ENCODE measurements at regions not wholly inside any gene's neighbourhood (a gene's known extent, or its start where the extent isn't known, plus 50 kb on each side); places are given as distances from the start of the nearest gene placed in this dataset.
"Not testable (repeated sequence)": the region's sequence is repeated elsewhere in the genome, so short reads cannot be mapped to it uniquely, and the experiment has no call there.

DNA sequence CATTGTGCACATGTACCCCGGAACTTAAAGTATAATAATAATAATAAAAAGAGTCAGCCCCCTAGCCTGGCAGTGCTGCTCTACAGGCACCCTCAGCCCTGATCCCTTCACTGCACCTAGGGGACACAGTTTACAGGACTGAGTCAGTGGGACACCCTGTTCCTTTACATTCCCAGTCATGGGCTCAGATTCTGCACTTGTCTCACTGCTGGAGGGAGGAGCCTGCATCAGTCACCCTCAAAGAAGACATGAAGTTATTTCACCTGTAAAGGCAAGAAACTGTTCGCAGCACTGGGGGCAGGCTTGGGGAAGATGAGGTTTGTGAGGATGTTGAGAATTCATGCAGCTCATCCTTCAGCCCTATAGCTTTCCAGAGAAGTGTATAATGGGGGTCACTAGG, 50.7 kb upstream of the VPREB1 start:
- DNase-seq: no peak

DNA sequence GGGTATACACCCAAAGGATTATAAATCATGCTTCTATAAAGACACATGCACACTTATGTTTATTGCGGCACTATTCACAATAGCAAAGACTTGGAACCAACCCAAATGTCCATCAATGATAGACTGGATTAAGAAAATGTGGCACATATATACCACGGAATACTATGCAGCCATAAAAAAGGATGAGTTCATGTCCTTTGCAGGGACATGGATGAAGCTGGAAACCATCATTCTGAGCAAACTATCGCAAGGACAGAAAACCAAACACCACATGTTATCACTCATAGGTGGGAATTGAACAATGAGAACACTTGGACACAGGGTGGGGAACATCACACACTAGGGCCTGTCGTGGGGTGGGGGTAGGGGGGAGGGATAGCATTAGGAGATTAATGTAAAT, 51.1 kb upstream of the VPREB1 start:
- DNase-seq: not testable (repeated sequence)

DNA sequence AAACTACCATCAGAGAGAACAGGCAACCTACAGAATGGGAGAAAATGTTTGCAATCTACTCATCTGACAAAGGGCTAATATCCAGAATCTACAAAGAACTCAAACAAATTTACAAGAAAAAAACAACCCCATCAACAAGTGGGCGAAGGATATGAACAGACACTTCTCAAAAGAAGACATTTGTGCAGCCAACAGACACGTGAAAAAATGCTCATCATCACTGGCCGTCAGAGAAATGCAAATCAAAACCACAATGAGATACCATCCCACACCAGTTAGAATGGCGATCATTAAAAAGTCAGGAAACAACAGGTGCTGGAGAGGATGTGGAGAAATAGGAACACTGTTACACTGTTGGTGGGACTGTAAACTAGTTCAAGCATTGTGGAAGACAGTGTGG, 51.6 kb upstream of the VPREB1 start:
- DNase-seq: not testable (repeated sequence)

DNA sequence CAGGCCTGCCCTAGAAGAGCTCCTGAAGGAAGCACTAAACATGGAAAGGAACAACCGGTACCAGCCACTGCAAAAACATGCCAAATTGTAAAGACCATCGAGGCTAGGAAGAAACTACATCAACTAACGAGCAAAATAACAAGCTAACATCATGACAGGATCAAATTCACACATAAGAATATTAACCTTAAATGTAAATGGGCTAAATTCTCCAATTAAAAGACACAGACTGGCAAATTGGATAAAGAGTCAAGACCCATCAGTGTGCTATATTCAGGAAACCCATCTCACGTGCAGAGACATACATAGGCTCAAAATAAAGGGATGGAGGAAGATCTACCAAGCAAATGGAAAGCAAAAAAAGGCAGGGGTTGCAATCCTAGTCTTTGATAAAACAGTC, 54.8 kb upstream of the VPREB1 start:
- DNase-seq: not testable (repeated sequence)

DNA sequence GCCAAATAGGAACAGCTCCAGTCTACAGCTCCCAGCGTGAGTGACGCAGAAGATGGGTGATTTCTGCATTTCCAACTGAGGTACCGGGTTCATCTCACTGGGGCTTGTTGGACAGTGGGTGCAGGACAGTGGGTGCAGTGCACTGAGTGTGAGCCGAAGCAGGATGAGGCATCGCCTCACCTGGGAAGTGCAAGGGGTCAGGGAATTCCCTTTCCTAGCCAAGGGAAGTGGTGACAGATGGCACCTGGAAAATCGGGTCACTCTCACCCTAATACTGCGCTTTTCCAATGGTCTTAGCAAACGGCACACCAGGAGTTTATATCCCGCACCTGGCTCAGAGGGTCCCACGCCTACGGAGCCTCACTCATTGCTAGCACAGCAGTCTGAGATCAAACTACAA, 56.7 kb upstream of the VPREB1 start:
- not testable (repeated sequence) for DNase-seq

DNA sequence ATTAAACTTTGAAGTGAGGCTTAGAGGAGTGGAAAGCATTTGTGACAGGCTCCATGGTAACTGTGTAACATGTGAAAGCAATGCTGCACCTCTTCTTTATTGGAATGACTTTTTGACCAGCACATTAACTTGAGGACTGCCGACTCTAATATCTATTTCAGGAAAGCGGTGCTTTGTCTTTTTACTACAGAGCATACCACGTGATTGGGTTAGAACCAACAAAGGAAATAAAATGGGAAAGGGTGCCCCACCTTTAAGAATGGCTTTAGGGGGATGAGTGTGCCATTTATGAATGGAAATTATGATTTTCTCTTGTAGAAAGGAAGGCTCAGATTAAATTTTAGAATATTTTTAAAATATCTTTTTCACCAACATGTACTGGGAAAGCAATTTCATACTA, 57.3 kb upstream of the VPREB1 start:
- no peak for DNase-seq

DNA sequence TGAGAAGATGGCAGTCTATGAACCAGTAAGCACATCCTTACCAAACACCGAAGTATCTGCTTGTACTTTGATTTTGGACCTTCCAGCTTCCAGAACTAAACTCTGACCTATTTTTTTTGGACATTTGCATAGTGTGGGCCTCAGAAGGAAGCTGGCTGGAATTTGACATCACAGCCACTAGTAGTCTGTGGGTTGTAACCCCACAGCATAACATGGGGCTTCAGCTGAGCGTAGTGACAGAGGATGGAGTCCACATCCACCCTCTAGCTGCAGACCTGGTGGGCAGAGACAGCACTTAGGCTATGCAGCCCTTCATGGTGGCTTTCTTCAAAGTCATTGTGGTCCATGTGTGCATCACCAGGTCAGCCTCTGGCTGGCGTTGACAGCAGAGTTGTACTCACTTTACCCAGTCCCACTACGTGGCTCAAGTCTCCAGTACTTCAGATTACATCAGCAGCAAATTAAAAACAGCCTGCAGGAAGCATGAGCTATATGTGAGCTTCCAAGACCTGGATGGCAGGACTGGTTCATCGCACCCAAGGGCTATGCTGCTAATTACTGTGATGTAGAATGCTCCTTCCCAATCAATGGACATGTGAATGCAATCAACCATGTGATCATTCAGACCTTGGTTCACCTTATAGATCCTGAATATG, 58.6 kb upstream of the VPREB1 start:
- no peak for DNase-seq

DNA sequence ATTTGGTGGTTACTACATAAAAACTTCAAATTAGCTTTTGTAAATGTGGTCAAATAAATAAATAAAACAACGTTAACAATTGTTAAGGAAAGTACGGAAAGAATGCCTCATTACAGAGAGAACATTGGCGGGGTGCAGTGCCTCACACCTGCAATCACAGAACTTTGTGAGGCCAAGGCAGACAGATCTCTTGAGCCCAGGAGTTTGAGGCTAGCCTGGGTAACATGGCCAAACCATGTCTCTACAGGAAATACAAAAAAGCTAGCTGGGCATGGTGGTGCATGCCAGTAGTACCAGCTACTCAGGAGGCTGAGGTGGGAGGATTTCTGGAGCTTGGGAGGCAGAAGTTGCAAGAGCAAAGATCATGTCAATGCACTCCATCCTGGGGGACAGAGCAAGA, 59.4 kb upstream of the VPREB1 start:
- no peak for DNase-seq

DNA sequence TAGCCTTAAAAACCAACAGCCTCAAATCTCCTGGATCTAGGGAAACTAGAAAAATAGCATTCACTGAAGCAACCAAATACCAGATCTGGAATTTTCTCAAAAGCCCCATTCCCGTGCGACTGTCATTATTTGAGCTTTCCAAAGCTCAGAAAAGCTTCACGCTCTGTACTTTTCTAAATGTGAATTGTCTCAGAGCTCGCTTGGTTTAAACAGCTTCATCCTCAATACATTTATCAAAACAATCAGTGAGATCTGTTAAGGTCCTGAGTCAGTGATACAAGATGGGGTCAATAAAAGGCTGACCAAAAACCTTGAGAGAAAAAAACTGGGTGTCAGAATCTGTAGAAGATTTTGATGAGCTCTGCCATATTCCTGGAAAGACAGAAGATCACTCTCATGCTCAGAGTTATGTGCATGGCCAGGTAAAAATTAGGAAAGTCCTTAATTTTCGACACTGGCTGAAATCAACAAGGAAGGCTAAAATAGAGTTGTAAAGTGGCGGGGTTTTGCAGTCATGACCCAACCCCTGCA, 60.2 kb upstream of the VPREB1 start:
- no peak for DNase-seq

DNA sequence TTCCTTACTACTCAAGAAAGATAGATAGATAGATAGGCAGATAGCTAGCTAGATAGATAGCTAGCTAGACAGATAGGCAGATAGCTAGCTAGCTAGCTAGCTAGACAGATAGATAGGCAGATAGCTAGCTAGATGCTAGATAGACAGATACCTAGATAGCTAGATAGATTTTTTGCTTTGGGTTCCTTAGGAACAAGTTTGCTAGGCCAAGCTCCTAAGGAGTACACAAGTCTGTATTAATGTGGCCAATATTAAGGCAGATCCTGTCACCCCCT, 61.7 kb upstream of the VPREB1 start:
- no peak for DNase-seq

DNA sequence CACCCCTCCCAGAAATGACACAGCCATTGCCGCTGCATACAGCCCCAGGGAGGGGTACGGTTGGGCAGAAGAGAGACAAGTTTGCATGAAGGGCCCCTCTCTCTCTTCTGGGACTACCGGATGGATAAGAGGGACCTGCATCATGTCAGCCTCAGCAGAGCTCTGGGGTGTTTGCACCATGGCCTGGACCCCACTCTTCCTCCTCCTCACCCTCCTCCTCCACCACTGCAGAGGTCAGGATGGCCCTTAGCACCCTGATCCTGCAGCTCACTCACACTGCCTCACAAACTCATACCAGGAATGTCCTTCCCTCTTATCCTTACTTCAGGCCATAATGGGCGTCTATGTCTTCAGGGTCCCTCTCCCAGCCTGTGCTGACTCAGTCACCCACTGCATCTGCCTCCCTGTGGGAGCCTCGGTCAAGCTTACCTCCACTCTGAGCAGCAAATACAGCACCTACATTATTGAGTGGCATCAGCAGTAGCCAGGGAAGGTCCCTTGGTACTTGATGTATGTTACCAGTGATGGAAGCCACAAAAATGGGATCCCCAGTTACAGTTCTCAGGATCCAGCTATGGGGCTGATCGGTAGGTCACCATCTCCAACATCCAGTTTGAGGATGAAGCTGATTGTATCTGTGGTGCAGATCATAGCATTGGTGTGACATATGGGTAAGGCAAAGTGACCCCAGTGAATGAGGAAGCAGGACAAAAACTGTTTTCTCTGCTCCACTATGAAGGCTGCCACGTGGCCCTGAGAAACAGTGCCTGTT, 62.2 kb upstream of the VPREB1 start:
- no peak for DNase-seq

DNA sequence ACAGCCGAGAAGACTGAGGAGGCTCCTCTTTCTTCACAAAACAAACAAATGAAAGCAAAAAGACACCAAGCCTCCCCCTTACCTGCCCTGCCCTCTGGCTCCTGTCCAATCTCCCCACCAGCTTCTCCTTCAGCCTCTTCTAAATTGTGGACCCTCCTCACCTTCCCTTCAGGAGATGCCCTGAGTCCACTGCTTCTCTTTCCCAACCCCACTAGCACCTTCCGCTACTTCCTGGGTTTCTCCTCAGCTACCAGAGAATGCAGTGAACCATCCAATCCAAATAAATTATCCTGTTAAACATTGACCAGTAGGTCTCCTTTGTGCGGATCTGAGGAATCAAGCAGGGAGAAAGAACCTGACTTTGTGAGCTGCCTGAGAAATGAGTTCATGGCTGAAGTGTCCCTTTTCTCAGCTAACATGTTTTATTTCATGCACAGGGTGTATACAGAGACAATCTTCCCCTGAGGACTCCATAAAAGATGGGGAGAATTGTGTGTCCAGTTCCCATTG, 63.2 kb upstream of the VPREB1 start:
- no peak for DNase-seq

DNA sequence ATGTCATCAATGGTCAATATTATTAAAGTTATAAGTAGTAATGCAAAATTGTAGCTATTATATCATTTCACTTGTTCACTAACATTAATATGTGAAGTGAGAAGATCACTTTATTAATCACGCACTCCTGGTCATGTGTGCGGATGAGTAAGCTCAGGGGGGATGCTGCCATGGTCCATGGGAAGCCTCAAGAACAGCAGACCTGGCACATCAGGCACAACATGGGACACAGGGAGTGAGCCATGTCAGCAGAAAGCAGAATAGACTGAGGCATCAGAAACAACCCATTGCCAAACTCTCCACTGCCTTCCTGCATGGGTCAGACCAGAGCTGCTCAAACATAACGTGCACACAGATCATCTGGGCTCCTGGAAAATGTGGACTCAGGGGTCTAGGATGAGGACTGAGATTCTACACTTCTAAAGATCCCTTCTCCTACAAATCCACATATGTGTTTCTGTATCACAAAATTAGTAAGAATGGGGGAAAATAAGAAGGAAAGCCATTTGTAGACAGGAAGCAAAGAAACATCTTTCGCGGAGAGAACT, 63.8 kb upstream of the VPREB1 start:
- no peak for DNase-seq

DNA sequence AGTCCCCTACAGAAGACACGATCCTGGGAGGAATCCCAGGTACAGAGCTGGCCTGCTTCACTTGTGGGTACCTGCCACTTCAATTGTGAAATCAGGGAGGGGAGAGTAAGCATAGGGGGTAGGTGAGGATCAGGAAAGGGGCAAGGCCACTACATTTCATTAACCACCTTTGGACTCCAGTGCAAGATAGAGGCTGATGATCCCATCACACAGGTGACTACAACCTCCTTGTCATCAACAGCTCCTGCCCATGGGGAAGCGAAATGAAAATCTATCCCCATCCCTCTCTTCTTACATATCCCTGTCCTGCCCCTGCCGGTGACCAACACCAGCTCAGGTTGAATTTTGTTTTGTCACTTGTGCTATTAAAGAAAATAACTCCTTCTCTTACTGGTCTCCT, 64.7 kb upstream of the VPREB1 start:
- DNase-seq: no peak

DNA sequence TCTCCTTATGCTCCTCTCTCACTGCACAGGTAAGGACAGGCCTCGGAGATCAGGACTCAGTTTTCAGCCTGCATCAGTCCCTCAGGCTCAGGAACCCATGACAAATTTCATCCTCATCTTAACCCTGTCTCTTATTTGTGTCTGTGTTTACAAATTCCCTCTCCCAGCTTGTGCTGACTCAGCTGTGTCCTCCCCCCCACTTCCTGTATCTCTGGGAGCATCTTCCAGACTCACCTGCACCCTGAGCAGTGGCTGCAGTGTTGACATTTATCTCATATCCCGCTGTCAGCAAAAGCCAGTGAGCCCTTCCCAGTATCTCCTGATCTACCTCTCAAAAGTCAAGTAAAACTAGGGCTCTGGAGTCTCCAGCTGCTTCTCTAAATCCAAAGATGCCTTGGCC, 65.6 kb upstream of the VPREB1 start:
- DNase-seq: no peak

DNA sequence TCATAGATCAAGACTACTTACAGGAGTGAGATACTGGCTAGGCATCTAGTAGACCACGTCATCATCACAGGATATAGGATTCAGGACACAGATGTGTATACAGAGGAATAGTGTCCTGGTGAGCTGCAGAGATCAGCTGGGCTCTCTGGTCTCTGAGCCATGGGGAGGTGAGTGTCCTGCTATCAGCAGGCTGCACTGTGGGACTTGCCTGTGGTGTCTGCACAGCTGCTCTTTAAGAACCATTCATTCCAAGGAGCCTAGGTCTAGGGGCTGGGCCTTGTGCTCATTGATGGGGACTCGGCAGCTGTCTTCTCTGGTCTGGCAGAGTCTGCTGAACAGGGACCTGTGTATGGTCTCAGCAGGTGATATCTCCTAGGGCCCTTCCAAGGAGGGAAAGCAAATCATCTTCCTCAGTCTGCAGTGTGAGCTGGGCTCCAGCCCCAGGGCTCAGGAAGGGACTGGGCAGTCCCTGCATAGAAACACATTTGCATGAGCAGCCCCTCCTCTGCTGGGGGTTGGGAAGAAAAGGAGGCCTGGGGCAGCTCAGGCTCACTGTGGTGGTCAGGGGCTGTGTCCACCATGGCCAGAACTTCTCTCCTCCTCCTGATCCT, 66.1 kb upstream of the VPREB1 start:
- DNase-seq: no peak

DNA sequence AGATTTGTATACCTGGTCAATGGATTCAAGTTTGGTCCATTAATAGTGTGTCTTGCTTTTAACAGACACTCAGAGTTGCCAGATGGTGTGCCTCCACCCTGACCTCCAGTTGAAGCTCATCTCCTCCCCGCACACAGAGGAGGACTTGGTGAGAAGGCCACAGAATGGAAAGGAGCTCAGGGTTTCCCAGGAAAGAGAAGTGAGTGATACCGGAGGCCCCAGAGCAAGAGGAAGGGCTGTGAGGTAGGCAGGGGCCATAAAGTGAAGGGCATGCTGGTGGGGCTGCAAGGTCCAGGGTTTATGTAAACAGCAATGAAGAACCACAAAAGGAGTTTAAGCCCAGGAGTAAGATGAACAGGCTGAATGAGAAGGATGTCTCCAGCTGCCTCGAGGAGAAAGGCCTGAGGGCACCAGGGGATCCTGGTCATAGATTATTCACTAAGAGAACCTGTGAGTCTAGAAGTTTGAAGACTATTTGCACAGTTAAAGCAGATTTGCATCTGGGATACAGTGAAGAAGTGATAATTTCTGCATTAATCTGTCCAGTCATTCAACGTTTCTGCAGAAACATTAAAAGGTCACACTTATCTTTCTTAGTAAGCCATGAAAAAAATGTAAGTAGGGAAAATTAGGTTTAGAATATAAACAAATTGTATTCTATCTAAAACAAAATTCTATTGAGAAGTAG, 67.5 kb upstream of the VPREB1 start:
- no peak for DNase-seq

DNA sequence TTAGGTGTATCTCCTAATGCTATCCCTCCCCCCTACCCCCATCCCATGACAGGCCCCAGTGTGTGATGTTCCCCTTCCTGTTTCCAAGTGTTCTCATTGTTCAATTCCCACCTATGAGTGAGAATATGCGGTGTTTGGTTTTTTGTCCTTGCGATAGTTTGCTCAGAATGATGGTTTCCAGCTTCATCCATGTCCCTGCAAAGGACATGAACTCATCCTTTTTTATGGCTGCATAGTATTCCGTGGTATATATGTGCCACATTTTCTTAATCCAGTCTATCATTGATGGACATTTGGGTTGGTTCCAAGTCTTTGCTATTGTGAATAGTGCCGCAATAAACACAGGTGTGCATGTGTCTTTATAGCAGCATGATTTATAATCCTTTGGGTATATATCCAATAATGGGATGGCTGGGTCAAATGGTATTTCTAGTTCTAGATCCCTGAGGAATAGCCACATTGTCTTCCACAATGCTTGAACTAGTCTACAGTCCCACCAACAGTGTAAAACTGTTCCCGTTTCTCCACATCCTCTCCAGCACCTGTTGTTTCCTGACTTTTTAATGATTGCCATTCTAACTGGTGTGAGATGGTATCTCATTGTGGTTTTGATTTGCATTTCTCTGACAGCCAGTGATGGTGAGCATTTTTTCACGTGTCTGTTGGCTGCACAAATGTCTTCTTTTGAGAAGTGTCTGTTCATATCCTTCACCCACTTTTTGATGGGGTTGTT, 71.5 kb upstream of the VPREB1 start:
- DNase-seq: not testable (repeated sequence)

DNA sequence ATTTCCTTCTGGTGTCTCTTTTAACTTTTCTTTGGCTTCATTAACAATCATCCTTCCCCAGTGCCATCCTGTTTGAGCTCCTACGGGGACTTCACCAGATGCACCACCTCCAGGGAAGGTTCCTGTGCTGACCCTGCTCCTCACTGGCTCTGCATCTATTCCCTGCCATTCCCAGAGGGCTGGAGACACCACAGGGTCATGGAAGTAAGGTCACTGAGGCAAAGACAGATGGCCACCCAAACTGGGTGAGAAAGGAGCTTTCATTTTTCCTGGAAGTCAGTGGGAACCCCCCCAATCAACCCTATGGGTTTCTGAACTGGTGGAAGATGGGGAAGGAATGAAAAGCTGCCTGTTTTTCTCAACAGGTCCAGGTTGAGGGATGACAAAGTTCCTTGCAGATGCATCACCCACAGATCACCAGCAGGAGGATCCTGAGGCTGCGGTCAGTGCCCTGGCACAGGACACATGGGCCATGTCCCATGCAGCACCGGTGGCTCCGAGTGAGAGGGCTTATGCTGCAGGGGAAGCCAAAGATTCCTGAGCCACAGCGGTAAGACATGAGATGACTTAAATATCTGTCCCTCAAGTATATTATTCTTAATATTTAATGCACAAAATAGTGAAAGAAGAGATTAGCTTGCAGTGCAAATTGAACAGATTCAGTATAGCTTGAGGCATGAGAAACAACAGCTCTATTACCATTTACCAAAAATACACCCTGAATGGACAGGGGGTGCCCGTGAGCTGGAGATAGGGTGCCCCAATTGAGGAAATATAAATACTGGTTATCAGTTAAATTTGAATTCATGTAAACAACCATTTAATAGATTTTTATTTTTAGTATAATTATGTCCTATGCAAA, 73.0 kb upstream of the VPREB1 start:
- DNase-seq: no peak

DNA sequence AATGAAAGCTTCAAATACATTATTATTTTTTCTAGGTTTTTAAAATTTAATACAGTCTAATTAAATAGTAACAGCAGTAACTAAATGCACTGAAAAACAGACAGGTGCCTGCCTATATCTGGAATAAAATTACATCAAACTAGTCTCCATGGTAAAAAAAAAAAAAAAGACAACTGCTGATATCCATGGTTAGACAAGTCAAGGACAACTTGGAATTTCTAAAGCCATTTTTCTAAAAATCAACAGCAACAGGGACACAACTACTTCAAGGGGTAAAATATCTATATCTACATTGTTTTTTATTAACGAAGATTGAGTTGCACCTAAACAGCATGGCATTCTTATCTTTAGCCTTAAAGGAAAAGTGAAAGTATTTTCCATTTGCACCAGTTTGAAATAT, 74.7 kb upstream of the VPREB1 start:
- no peak for DNase-seq

Data from NCI-H1930 (cell line).